ENCODE measurements at regions not wholly inside any gene's neighbourhood (a gene's known extent, or its start where the extent isn't known, plus 50 kb on each side); places are given as distances from the start of the nearest gene placed in this dataset.
"Not testable (repeated sequence)": the region's sequence is repeated elsewhere in the genome, so short reads cannot be mapped to it uniquely, and the experiment has no call there.

- intact Hi-C loops (cut with DNase I): no loop called here
- DNase-seq (ENCODE audit: low spot score) (no peak), ATAC-seq (no peak)
These were observed 837.2 kb upstream of the MIR17HG start for GRCh38 chr13:90510319-90510718.

GRCh38 chr13:90511903-90512302 lies 835.6 kb upstream of the MIR17HG start:
- intact Hi-C loops (cut with DNase I): no loop called here
- DNase-seq (ENCODE audit: low spot score): no peak
- no peak for ATAC-seq

GRCh38 chr13:90514712-90515111 lies 832.8 kb upstream of the MIR17HG start:
- DNase-seq (ENCODE audit: low spot score); ATAC-seq; intact Hi-C loops (cut with DNase I): not testable (repeated sequence)

GRCh38 chr13:90518417-90518816 lies 829.1 kb upstream of the MIR17HG start:
- DNase-seq (ENCODE audit: low spot score) (no peak), ATAC-seq (no peak)
- intact Hi-C loops (cut with DNase I): no loop called here

GRCh38 chr13:90519157-90519556 lies 828.3 kb upstream of the MIR17HG start:
- intact Hi-C loops (cut with DNase I): no loop called here
- DNase-seq (ENCODE audit: low spot score) (no peak), ATAC-seq (no peak)

GRCh38 chr13:90526711-90527110 lies 820.8 kb upstream of the MIR17HG start:
- intact Hi-C loops (cut with DNase I): no loop called here
- ATAC-seq (no peak), DNase-seq (ENCODE audit: low spot score) (no peak)

- ATAC-seq (no peak), DNase-seq (ENCODE audit: low spot score) (no peak)
- intact Hi-C loops (cut with DNase I): no loop called here
These were observed 815.7 kb upstream of the MIR17HG start for GRCh38 chr13:90531744-90532143.

GRCh38 chr13:90532861-90533492 lies 814.5 kb upstream of the MIR17HG start:
- DNase-seq (ENCODE audit: low spot score): no peak
- intact Hi-C loops (cut with DNase I): no loop called here
- ATAC-seq: no peak

GRCh38 chr13:90533866-90534265 lies 813.6 kb upstream of the MIR17HG start:
- DNase-seq (ENCODE audit: low spot score): no peak
- ATAC-seq: no peak

GRCh38 chr13:90534617-90535370 lies 812.7 kb upstream of the MIR17HG start:
- no peak for ATAC-seq
- no peak for DNase-seq (ENCODE audit: low spot score)
- intact Hi-C loops (cut with DNase I): no loop called here

More at GRCh38 chr13:90533866-90534265, 813.6 kb upstream of the MIR17HG start:
- intact Hi-C loops (cut with DNase I): no loop called here

- DNase-seq (ENCODE audit: low spot score) (no peak), ATAC-seq (no peak)
- intact Hi-C loops (cut with DNase I): no loop called here
These were observed 812.1 kb upstream of the MIR17HG start for GRCh38 chr13:90535421-90535820.

GRCh38 chr13:90538063-90538462 lies 809.4 kb upstream of the MIR17HG start:
- intact Hi-C loops (cut with DNase I): no loop called here
- ATAC-seq (no peak), DNase-seq (ENCODE audit: low spot score) (no peak)

GRCh38 chr13:90541346-90541745 lies 806.1 kb upstream of the MIR17HG start:
- intact Hi-C loops (cut with DNase I): no loop called here
- DNase-seq (ENCODE audit: low spot score) (no peak), ATAC-seq (no peak)

GRCh38 chr13:90542959-90543505 lies 804.5 kb upstream of the MIR17HG start:
- intact Hi-C loops (cut with DNase I): no loop called here
- ATAC-seq: no peak

GRCh38 chr13:90545070-90545840 lies 802.2 kb upstream of the MIR17HG start:
- intact Hi-C loops (cut with DNase I): no loop called here
- ATAC-seq (no peak), DNase-seq (ENCODE audit: low spot score) (no peak)

More at GRCh38 chr13:90542959-90543505, 804.5 kb upstream of the MIR17HG start:
- no peak for DNase-seq (ENCODE audit: low spot score)

- DNase-seq (ENCODE audit: low spot score): no peak
- intact Hi-C loops (cut with DNase I): no loop called here
- ATAC-seq: no peak
These were observed 800.2 kb upstream of the MIR17HG start for GRCh38 chr13:90547272-90547790.

- DNase-seq (ENCODE audit: low spot score) (no peak), ATAC-seq (no peak)
- intact Hi-C loops (cut with DNase I): no loop called here
These were observed 796.2 kb upstream of the MIR17HG start for GRCh38 chr13:90551253-90551652.

GRCh38 chr13:90552702-90553101 lies 794.8 kb upstream of the MIR17HG start:
- intact Hi-C loops (cut with DNase I): no loop called here

GRCh38 chr13:90553159-90553558 lies 794.3 kb upstream of the MIR17HG start:
- intact Hi-C loops (cut with DNase I): no loop called here

More at GRCh38 chr13:90552702-90553101, 794.8 kb upstream of the MIR17HG start:
- DNase-seq (ENCODE audit: low spot score): no peak
- ATAC-seq: no peak

More at GRCh38 chr13:90553159-90553558, 794.3 kb upstream of the MIR17HG start:
- no peak for DNase-seq (ENCODE audit: low spot score)
- ATAC-seq: no peak

Measured in sciatic nerve (tissue), 2 donors.